HEK293 (cell line): ENCODE measurements at regions not wholly inside any gene's neighbourhood (a gene's known extent, or its start where the extent isn't known, plus 50 kb on each side); places are given as distances from the start of the nearest gene placed in this dataset.

Source experiments
- CTCF ChIA-PET: fragments of 350-600 bp; formaldehyde crosslinking; extraction: SDS; loops from one replicate; lab custom pipeline; 2021; ENCODE audit warnings: antibody characterized with exemption; lab: Yijun Ruan, JAX
- POLR2A ChIA-PET: fragments of 300-600 bp; formaldehyde crosslinking; extraction: SDS; loops from one replicate; lab custom pipeline; 2020; ENCODE audit warnings: antibody characterized with exemption, inconsistent platforms; lab: Yijun Ruan, JAX
- H3K27ac ChIP-seq: fragments of 200-500 bp; sonication (Bioruptor generic); 2 replicates; pipeline ENCODE4 v1.5.1; 2014; ENCODE audit warnings: low read depth, low read length, control low read depth, inconsistent platforms; ENCODE audit errors: extremely low read depth
- H3K36me3 ChIP-seq, 2 experiments: fragments of 200-500 bp in 1 of 2; sonication (Bioruptor generic) in 1 of 2; 1 replicate in 1 of 2; 2 replicates in 1 of 2; pipeline ENCODE4 v1.5.1; 2014 to 2017; ENCODE audit warnings: inconsistent platforms in 2 of 2, low read length in 2 of 2; ENCODE audit not compliant: control insufficient read depth in 2 of 2, insufficient read depth in 1 of 2
- H3K4me1 ChIP-seq: fragments of 200-500 bp; sonication (Bioruptor generic); 2 replicates; pipeline ENCODE4 v1.5.1; 2014; ENCODE audit warnings: mild to moderate bottlenecking, low read length, inconsistent platforms; ENCODE audit not compliant: control insufficient read depth, insufficient read depth
- H3K4me3 ChIP-seq: 2 replicates; pipeline ENCODE4 v1.5.1; 2011; ENCODE audit warnings: low read depth, mild to moderate bottlenecking, control low read depth, low read length, moderate library complexity
- H3K9me3 ChIP-seq: fragments of 200-500 bp; sonication (Bioruptor generic); 2 replicates; pipeline ENCODE4 v1.5.1; 2014; ENCODE audit warnings: low read depth, low read length, inconsistent platforms; ENCODE audit not compliant: control insufficient read depth, insufficient read depth
- HOXA7 ChIP-seq: sonication (generic); formaldehyde crosslinking; IDR thresholded peaks from 2 replicates; pipeline ENCODE4 v1.8.1; 2022; ENCODE audit warnings: missing genetic modification reagents, borderline replicate concordance
- REST ChIP-seq: fragments of 450-650 bp; formaldehyde crosslinking; IDR thresholded peaks from 2 replicates; pipeline ENCODE4 v1.5.1; 2016; ENCODE audit warnings: missing biosample characterization, missing genetic modification characterization
- SCRT1 ChIP-seq: fragments of 450-650 bp; formaldehyde crosslinking; IDR thresholded peaks from 2 replicates; pipeline ENCODE4 v1.5.1; 2016; ENCODE audit warnings: missing biosample characterization, missing genetic modification characterization, borderline replicate concordance
- SP2 ChIP-seq: fragments of 450-650 bp; formaldehyde crosslinking; IDR thresholded peaks from 2 replicates; pipeline ENCODE4 v1.5.1; 2016; ENCODE audit warnings: missing biosample characterization, missing genetic modification characterization
- SP7 ChIP-seq: fragments of 450-650 bp; formaldehyde crosslinking; IDR thresholded peaks from 2 replicates; pipeline ENCODE4 v1.5.1; 2016; ENCODE audit warnings: missing biosample characterization, missing genetic modification characterization
- TRIM28 ChIP-seq: IDR thresholded peaks from 2 replicates; pipeline ENCODE4 v1.6.1; 2011; ENCODE audit warnings: low read length, control low read depth, borderline replicate concordance
- ZBTB7A ChIP-seq: fragments of 450-650 bp; formaldehyde crosslinking; IDR thresholded peaks from 2 replicates; pipeline ENCODE4 v1.5.1; 2016; ENCODE audit warnings: low read depth, missing biosample characterization, missing genetic modification characterization
- ZNF121 ChIP-seq: fragments of 450-650 bp; formaldehyde crosslinking; IDR thresholded peaks from 2 replicates; pipeline ENCODE4 v1.5.1; 2016; ENCODE audit warnings: missing biosample characterization, missing genetic modification characterization
- ZNF155 ChIP-seq: fragments of 450-650 bp; formaldehyde crosslinking; IDR thresholded peaks from 2 replicates; pipeline ENCODE4 v1.5.1; 2016; ENCODE audit warnings: missing biosample characterization, missing genetic modification characterization
- ZNF169 ChIP-seq: fragments of 450-650 bp; formaldehyde crosslinking; IDR thresholded peaks from 2 replicates; pipeline ENCODE4 v1.5.1; 2016; ENCODE audit warnings: missing biosample characterization, missing genetic modification characterization
- ZNF274 ChIP-seq, 2 experiments: fragments of 200-500 bp in 1 of 2; fragments of 450-650 bp in 1 of 2; sonication (Bioruptor generic) in 1 of 2; formaldehyde crosslinking in 1 of 2; IDR thresholded peaks; 2 replicates each; pipeline versions ENCODE4 v1.5.1 to v1.6.1; 2014 to 2016; ENCODE audit warnings: borderline replicate concordance in 1 of 2, inconsistent platforms in 1 of 2, low read length in 1 of 2, missing biosample characterization in 1 of 2, missing genetic modification characterization in 1 of 2
- ZNF324 ChIP-seq: fragments of 450-650 bp; formaldehyde crosslinking; IDR thresholded peaks from 2 replicates; pipeline ENCODE4 v1.5.1; 2016; ENCODE audit warnings: missing biosample characterization, missing genetic modification characterization
- ZNF416 ChIP-seq: fragments of 450-650 bp; formaldehyde crosslinking; IDR thresholded peaks from 2 replicates; pipeline ENCODE4 v1.5.1; 2016; ENCODE audit warnings: missing biosample characterization, missing genetic modification characterization
- ZNF560 ChIP-seq: fragments of 450-650 bp; formaldehyde crosslinking; IDR thresholded peaks from 2 replicates; pipeline ENCODE4 v1.5.1; 2017; ENCODE audit warnings: missing biosample characterization, missing genetic modification characterization, borderline replicate concordance
- ZNF654 ChIP-seq: fragments of 450-650 bp; formaldehyde crosslinking; IDR thresholded peaks from 2 replicates; pipeline ENCODE4 v1.5.1; 2016; ENCODE audit warnings: low read depth, missing biosample characterization, missing genetic modification characterization
- ZNF677 ChIP-seq: fragments of 450-650 bp; IDR thresholded peaks from 2 replicates; pipeline ENCODE4 v1.5.0; 2018; ENCODE audit warnings: missing biosample characterization, mild to moderate bottlenecking, missing genetic modification characterization, moderate library complexity
- ZNF747 ChIP-seq: fragments of 450-650 bp; formaldehyde crosslinking; IDR thresholded peaks from 2 replicates; pipeline ENCODE4 v1.5.1; 2016; ENCODE audit warnings: missing biosample characterization, missing genetic modification characterization
- TF ChIP-seq, protein P1 (sequence below): fragments of 450-650 bp; formaldehyde crosslinking; IDR thresholded peaks from 2 replicates; pipeline ENCODE4 v1.5.1; 2016; ENCODE audit warnings: missing biosample characterization, missing genetic modification characterization
- TF ChIP-seq, protein P2 (sequence below): fragments of 450-650 bp; IDR thresholded peaks from 2 replicates; pipeline ENCODE4 v1.5.1; 2018; ENCODE audit warnings: missing biosample characterization, missing genetic modification characterization
- TF ChIP-seq, protein P3 (sequence below): fragments of 450-650 bp; formaldehyde crosslinking; IDR thresholded peaks from 2 replicates; pipeline ENCODE4 v1.5.1; 2017; ENCODE audit warnings: missing biosample characterization, mild to moderate bottlenecking, missing genetic modification characterization, moderate library complexity

GRCh38 chr6:147651249-147652063 is 143.0 kb downstream of the SAMD5 start:
- Histone ChIP-seq H3K4me1 (no peaks in the 10 kb centered on the region), H3K4me3 (no peak overlapping the region), H3K9me3 (no peaks in the 10 kb centered on the region), H3K27ac (no peak overlapping the region), H3K36me3 (no peaks in the 10 kb centered on the region)
- ChIA-PET POLR2A (no interaction called here), CTCF (interaction anchor here (0.6 to 0.9 kb wide), 3 partner anchors 24 to 805 kb away, joined by 3 to 4 read pairs (median 3); no protein-coding TSS in a partner anchor)
- TF ChIP-seq ZNF560 (no peak), ZNF155 (tag by site-specific recombination) (no peak), TRIM28 (no peak), ZNF654 (peak; percentile 13; the same call in 1 of the 2 replicates), ZNF416 (no peak), SP2 (tag by site-specific recombination) (no peak), SCRT1 (tag by site-specific recombination) (no peak)

DNA sequence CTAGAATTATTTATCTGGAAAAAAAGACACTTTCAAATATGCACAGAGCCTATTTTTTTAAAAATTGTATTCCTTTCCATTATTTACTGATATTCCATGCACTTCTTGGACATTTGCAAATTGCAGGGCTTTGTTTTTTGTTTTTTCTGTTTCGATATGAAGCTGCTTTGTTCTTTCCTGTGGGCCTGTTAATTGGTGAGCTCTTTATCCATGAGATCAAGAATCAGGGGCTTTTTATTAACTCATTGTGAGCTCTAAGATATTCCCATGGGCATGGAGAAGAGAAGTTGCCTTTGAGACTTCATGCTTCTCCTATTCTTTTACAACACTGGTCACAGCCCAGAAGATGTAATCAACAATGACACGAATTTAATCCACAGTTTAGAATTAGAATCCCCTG is 145.1 kb downstream of the SAMD5 start:
- CTCF ChIA-PET, result interaction anchor here (0.8 kb wide), 1 partner anchor 144 kb away, joined by 3 read pairs; no protein-coding TSS in a partner anchor
- no peak for TF ChIP-seq ZBTB7A (tag by site-specific recombination)
- TF ChIP-seq, protein P1, sequence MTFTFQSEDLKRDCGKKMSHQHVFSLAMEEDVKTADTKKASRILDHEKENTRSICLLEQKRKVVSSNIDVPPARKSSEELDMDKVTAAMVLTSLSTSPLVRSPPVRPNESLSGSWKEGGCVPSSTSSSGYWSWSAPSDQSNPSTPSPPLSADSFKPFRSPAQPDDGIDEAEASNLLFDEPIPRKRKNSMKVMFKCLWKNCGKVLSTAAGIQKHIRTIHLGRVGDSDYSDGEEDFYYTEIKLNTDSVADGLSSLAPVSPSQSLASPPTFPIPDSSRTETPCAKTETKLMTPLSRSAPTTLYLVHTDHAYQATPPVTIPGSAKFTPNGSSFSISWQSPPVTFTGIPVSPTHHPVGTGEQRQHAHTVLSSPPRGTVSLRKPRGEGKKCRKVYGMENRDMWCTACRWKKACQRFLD (tag by site-specific recombination), result no peak
- TF ChIP-seq ZNF677, result no peak
- TF ChIP-seq, all 188 proteins: peak for 0
- Histone ChIP-seq H3K4me3 (no peak overlapping the region), H3K4me1 (no peaks in the 10 kb centered on the region), H3K36me3 (no peaks in the 10 kb centered on the region), H3K27ac (no peak overlapping the region), H3K9me3 (no peaks in the 10 kb centered on the region)
- POLR2A ChIA-PET, result no interaction called here

GRCh38 chr6:147654103-147654845 is 145.8 kb downstream of the SAMD5 start:
- no peak overlapping the region for H3K4me3 ChIP-seq
- H3K27ac ChIP-seq, result no peak overlapping the region
- ChIA-PET CTCF (interaction anchor here (0.8 kb wide), 1 partner anchor 145 kb away, joined by 3 read pairs; no protein-coding TSS in a partner anchor), POLR2A (no interaction called here)
- no peak for TF ChIP-seq ZNF121
- no peak for TF ChIP-seq ZNF677
- no peak for TF ChIP-seq REST
- no peak for TF ChIP-seq TRIM28
- TF ChIP-seq ZNF274 (IDR thresholded peaks at IDR 0.05; ENCODE audit: low read length), result no peak
- no peak for TF ChIP-seq ZNF274 (tag by site-specific recombination; IDR thresholded peaks at IDR 0.05; ENCODE audit: borderline replicate concordance)
- no peak for TF ChIP-seq ZNF169 (tag by site-specific recombination)
- TF ChIP-seq, protein P2, sequence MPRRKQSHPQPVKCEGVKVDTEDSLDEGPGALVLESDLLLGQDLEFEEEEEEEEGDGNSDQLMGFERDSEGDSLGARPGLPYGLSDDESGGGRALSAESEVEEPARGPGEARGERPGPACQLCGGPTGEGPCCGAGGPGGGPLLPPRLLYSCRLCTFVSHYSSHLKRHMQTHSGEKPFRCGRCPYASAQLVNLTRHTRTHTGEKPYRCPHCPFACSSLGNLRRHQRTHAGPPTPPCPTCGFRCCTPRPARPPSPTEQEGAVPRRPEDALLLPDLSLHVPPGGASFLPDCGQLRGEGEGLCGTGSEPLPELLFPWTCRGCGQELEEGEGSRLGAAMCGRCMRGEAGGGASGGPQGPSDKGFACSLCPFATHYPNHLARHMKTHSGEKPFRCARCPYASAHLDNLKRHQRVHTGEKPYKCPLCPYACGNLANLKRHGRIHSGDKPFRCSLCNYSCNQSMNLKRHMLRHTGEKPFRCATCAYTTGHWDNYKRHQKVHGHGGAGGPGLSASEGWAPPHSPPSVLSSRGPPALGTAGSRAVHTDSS (tag by site-specific recombination), result no peak
- TF ChIP-seq ZNF747 (tag by site-specific recombination), result no peak
- TF ChIP-seq, protein P3, sequence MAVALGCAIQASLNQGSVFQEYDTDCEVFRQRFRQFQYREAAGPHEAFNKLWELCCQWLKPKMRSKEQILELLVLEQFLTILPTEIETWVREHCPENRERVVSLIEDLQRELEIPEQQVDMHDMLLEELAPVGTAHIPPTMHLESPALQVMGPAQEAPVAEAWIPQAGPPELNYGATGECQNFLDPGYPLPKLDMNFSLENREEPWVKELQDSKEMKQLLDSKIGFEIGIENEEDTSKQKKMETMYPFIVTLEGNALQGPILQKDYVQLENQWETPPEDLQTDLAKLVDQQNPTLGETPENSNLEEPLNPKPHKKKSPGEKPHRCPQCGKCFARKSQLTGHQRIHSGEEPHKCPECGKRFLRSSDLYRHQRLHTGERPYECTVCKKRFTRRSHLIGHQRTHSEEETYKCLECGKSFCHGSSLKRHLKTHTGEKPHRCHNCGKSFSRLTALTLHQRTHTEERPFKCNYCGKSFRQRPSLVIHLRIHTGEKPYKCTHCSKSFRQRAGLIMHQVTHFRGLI, result no peak
- TF ChIP-seq ZNF324 (tag by site-specific recombination), result no peak
- no peak for TF ChIP-seq SP7 (tag by site-specific recombination)
- TF ChIP-seq HOXA7 (CRISPR knock-in tag), result no peak
- no peaks in the 10 kb centered on the region for H3K9me3 ChIP-seq
- no peaks in the 10 kb centered on the region for H3K4me1 ChIP-seq
- no peaks in the 10 kb centered on the region for H3K36me3 ChIP-seq
